ENCODE measurements at regions not wholly inside any gene's neighbourhood (a gene's known extent, or its start where the extent isn't known, plus 50 kb on each side); places are given as distances from the start of the nearest gene placed in this dataset.

DNA sequence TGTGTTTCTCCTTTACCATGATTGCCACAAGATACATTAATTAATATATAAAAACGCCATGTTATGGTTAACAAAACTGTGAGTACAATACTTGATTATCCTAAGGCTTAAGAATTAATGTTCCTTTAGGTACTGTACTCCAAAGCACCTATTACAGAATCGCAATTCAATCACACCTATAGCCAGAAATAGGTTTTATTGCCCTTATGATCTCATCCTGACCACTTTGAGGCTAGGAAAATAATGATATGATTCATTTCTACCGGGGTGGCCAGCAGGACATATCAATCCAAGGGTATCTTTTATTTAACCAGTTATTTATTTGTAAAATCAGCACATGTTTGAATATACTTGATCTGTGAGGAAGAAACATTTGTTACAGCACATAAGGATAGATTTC is 396.6 kb upstream of the GJE1 start:
- TF ChIP-seq, protein P1, sequence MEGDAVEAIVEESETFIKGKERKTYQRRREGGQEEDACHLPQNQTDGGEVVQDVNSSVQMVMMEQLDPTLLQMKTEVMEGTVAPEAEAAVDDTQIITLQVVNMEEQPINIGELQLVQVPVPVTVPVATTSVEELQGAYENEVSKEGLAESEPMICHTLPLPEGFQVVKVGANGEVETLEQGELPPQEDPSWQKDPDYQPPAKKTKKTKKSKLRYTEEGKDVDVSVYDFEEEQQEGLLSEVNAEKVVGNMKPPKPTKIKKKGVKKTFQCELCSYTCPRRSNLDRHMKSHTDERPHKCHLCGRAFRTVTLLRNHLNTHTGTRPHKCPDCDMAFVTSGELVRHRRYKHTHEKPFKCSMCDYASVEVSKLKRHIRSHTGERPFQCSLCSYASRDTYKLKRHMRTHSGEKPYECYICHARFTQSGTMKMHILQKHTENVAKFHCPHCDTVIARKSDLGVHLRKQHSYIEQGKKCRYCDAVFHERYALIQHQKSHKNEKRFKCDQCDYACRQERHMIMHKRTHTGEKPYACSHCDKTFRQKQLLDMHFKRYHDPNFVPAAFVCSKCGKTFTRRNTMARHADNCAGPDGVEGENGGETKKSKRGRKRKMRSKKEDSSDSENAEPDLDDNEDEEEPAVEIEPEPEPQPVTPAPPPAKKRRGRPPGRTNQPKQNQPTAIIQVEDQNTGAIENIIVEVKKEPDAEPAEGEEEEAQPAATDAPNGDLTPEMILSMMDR (IDR thresholded peaks at IDR 0.05 in 4 of 5, conservative IDR thresholded peaks at IDR 0.05 in 1 of 5) = no peak
- no peak for TF ChIP-seq POLR2A (IDR thresholded peaks at IDR 0.05)
